ENCODE measurements at regions not wholly inside any gene's neighbourhood (a gene's known extent, or its start where the extent isn't known, plus 50 kb on each side); places are given as distances from the start of the nearest gene placed in this dataset.
A peak's percentile ranks its signal among the peaks of the same experiment; 100 is the strongest.

DNA sequence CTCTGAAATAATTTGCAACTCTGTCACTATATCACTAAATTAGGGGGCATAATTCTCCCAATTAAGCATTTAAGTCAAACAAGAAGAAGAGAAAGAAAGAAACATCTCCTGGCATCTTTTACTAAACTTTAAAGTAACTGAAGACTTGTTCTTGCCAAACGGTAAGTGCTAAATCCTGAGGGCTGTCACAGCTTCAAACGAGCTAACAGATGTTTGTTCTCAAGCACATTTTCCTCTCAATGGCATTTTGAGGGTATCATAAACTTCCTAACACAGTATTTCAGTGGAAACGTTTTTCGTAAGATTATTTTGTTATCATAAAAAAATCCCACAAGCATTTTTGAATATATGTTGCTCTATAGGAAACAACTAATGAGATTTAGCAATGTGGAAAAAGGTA lies 169.5 kb upstream of the TAS2R1 start:
- no peak for DNase-seq (ENCODE audit: low read depth)
- TF ChIP-seq, protein P1, sequence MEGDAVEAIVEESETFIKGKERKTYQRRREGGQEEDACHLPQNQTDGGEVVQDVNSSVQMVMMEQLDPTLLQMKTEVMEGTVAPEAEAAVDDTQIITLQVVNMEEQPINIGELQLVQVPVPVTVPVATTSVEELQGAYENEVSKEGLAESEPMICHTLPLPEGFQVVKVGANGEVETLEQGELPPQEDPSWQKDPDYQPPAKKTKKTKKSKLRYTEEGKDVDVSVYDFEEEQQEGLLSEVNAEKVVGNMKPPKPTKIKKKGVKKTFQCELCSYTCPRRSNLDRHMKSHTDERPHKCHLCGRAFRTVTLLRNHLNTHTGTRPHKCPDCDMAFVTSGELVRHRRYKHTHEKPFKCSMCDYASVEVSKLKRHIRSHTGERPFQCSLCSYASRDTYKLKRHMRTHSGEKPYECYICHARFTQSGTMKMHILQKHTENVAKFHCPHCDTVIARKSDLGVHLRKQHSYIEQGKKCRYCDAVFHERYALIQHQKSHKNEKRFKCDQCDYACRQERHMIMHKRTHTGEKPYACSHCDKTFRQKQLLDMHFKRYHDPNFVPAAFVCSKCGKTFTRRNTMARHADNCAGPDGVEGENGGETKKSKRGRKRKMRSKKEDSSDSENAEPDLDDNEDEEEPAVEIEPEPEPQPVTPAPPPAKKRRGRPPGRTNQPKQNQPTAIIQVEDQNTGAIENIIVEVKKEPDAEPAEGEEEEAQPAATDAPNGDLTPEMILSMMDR (conservative IDR thresholded peaks at IDR 0.05; ENCODE audit: low read length): no peak
- no peak overlapping the region for H3K4me3 ChIP-seq (ENCODE audit: low read length)

DNA sequence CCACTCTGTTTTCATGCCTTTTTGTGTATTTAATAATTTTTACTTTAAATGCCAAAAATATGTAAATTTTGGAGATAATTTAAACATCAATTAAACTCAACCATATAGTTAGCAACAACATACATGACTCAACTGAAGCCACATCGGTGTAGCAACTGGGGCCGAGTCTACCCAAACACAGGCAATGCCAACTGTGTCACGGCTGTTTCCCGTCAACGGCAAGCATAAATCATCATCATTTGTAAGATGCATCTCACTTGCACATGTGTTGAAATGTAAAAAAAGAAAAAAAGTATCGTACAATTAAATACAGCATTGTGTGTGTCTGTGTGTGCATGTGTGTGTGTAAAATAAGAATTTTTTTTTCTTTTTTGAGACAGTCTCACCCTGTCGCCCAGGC lies 160.1 kb upstream of the TAS2R1 start:
- TF ChIP-seq, protein P1 (conservative IDR thresholded peaks at IDR 0.05; ENCODE audit: low read length): no peak

DNA sequence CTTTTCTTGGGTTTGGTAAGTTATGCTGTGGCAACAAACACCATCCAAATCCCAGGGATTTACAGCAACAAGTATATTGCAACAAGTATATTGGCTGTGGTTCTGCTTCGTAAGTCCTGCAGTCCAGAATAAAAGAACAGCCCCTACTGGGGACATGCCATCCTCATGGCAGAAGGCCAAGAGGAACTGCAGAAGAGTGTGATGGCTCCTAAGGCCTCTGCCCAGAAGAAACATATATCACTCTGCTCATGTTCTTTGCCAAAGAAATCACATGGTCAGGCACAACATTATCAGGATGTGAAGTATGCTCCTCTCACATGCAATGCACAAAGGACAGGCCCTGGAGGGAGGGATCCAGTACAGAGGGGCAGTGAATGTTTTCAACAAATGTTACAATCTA lies 159.6 kb upstream of the TAS2R1 start:
- no peak for DNase-seq (ENCODE audit: low read depth)
- TF ChIP-seq, protein P1 (conservative IDR thresholded peaks at IDR 0.05; ENCODE audit: low read length): no peak
- no peak overlapping the region for H3K4me3 ChIP-seq (ENCODE audit: low read length)

More for the DNA sequence above, 160.1 kb upstream of the TAS2R1 start:
- peak; percentile 74 for DNase-seq (ENCODE audit: low read depth)
- H3K4me3 ChIP-seq (ENCODE audit: low read length): no peak overlapping the region

DNA sequence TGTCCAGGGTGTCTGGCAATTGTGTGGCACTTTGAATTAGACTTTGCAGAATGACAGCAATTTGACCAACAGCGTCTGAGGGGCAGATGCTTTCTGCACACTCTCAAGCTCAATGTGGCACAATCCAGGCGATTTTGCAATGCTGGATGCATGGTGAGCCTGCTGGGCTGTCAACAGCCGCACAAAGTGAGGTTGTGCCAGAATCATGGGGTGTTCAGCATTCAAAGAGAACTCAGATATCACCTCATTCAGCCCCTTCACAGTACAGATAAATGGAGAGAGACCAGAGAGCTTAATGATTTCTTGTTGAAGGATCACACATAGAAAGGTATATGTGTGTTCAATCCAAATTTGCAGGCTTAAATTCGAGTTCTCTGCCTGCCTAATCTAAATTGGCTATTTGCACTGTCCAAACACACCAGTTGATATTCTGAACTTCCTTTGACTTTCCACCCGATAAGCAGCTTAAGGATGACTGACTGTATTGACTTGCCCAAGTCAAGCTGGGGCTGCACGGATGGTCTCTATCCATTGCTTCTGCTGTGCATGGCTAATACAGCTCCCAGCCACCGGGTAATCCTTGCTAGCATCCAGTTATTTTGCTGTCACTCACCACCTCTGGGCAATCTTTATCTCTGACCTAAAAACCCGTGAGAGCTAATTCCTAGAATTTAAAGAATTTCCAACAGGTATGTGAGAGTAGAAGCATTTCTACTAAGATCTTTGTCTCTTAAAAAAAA lies 157.9 kb upstream of the TAS2R1 start:
- DNase-seq (ENCODE audit: low read depth): peak; percentile 39
- no peak overlapping the region for H3K4me3 ChIP-seq (ENCODE audit: low read length)
- TF ChIP-seq, protein P1 (conservative IDR thresholded peaks at IDR 0.05; ENCODE audit: low read length): no peak

DNA sequence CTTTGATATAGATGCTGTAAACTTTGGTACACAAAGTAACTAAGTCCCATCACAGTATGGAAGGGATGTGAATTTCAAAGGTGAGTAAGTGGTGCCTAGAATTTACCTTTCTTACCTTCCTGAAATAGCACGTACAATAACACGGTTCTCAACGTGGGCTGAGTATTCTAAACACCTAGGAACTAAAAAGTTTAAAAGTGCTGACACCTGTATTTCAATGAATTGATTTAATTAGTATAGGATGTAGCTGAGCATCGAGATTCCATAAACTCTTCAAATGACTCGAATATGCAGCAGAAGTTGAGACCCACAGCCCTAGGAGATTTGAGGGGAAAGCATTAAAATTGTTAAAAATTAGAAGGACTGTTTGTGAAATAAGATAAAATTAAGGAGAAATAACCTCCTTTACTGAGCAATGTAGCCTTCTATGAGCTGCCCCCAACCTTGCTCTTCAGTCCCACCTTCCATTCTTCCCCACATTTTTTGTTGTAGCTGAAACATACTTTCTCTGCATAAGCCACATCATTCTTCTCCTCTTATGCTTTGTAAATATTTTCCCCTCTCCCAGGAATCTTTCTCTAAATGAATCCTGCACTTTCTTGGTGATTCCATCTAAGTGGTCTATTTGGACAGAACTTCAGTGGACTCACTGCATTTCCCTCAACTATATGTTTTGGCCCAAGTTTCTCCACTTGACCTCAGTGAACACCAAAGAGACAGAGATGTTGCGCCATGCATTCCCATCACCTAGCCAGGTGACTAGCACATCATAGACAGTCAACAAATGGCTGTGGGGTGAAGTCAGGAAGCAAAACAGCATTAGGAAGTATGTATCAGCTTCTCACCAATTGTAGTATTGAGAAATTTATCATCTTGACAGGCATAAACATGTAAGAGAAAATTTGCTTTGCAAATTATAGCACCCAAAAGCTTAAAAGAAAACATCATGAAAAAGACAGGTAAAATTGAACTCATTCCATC lies 156.5 kb upstream of the TAS2R1 start:
- no peak overlapping the region for H3K4me3 ChIP-seq (ENCODE audit: low read length)
- DNase-seq (ENCODE audit: low read depth): no peak
- TF ChIP-seq, protein P1 (conservative IDR thresholded peaks at IDR 0.05; ENCODE audit: low read length): no peak

DNA sequence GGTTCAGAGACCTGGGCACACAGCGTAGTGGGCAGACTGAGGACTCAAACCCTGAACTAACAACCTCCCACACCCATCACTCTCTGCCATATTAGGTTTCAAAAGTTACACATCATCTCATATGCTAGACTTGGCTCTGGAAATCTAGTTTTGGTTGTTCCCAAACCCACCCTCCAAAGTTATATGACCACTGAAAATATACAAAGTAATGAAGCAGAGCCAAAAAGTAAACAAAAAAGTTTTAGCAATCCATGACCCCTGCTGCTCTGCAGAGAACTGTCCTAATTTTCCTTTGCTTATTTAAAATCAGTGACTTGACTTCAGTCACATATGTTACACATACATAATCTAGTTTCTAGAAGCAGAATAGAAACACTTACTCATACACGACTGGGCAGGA lies 155.6 kb upstream of the TAS2R1 start:
- no peak overlapping the region for H3K4me3 ChIP-seq (ENCODE audit: low read length)
- DNase-seq (ENCODE audit: low read depth): no peak
- TF ChIP-seq, protein P1 (conservative IDR thresholded peaks at IDR 0.05; ENCODE audit: low read length): no peak

Data from AG10803 (cell line).